NB4 (cell line): ENCODE measurements at regions not wholly inside any gene's neighbourhood (a gene's known extent, or its start where the extent isn't known, plus 50 kb on each side); places are given as distances from the start of the nearest gene placed in this dataset.

Source experiments
- TF ChIP-seq, protein P1 (sequence below): IDR thresholded peaks from 2 replicates; pipeline ENCODE4 v1.6.1; 2011; ENCODE audit warnings: low read depth, low read length
- TF ChIP-seq, protein P2 (sequence below): IDR thresholded peaks from one replicate; pipeline ENCODE4 v1.5.1; 2012; ENCODE audit warnings: low read depth, low read length

DNA sequence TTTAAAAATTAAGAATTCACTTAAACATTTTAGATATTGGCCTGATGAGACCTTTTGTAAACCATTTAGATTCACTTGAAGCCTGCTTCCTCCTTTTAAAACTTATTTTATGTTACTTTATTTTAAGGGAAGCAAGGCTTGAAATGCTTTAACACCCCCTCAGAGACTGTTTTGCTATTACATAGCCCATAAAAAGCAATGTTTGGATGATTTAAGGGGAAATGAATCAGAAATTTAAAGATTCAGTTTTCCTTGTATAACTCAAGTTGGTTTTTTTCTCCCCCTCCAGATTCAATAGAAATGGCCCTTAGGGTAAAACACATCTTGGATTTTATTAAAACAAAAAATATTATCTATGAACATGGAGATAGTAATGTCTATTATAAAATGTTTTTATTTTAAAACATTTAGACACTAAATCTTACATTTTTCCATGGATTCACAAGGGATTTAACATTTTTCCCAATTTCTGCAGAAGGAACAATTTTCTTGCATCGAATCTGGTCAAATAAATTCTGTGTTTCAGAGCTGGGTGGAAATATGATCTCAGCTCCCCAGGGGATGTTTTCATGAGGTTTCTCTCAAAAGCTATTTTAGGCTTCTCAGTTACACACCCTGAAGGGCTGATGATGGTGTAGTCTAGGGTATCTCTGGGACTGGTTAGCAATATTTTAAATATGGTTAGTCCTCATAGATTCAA lies 69.3 kb upstream of the WARS2 start:
- TF ChIP-seq, protein P1, sequence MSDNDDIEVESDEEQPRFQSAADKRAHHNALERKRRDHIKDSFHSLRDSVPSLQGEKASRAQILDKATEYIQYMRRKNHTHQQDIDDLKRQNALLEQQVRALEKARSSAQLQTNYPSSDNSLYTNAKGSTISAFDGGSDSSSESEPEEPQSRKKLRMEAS, result no peak
- TF ChIP-seq, protein P2, sequence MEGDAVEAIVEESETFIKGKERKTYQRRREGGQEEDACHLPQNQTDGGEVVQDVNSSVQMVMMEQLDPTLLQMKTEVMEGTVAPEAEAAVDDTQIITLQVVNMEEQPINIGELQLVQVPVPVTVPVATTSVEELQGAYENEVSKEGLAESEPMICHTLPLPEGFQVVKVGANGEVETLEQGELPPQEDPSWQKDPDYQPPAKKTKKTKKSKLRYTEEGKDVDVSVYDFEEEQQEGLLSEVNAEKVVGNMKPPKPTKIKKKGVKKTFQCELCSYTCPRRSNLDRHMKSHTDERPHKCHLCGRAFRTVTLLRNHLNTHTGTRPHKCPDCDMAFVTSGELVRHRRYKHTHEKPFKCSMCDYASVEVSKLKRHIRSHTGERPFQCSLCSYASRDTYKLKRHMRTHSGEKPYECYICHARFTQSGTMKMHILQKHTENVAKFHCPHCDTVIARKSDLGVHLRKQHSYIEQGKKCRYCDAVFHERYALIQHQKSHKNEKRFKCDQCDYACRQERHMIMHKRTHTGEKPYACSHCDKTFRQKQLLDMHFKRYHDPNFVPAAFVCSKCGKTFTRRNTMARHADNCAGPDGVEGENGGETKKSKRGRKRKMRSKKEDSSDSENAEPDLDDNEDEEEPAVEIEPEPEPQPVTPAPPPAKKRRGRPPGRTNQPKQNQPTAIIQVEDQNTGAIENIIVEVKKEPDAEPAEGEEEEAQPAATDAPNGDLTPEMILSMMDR, result no peak
